HEK293 (cell line): ENCODE measurements at regions not wholly inside any gene's neighbourhood (a gene's known extent, or its start where the extent isn't known, plus 50 kb on each side); places are given as distances from the start of the nearest gene placed in this dataset.

Experiments used
- CTCF ChIA-PET: fragments of 350-600 bp; formaldehyde crosslinking; extraction: SDS; loops from one replicate; lab custom pipeline; 2021; ENCODE audit warnings: antibody characterized with exemption; lab: Yijun Ruan, JAX
- POLR2A ChIA-PET: fragments of 300-600 bp; formaldehyde crosslinking; extraction: SDS; loops from one replicate; lab custom pipeline; 2020; ENCODE audit warnings: antibody characterized with exemption, inconsistent platforms; lab: Yijun Ruan, JAX
- H3K27ac ChIP-seq: fragments of 200-500 bp; sonication (Bioruptor generic); 2 replicates; pipeline ENCODE4 v1.5.1; 2014; ENCODE audit warnings: low read depth, low read length, control low read depth, inconsistent platforms; ENCODE audit errors: extremely low read depth
- H3K36me3 ChIP-seq, 2 experiments: fragments of 200-500 bp in 1 of 2; sonication (Bioruptor generic) in 1 of 2; 1 replicate in 1 of 2; 2 replicates in 1 of 2; pipeline ENCODE4 v1.5.1; 2014 to 2017; ENCODE audit warnings: inconsistent platforms in 2 of 2, low read length in 2 of 2; ENCODE audit not compliant: control insufficient read depth in 2 of 2, insufficient read depth in 1 of 2
- H3K4me1 ChIP-seq: fragments of 200-500 bp; sonication (Bioruptor generic); 2 replicates; pipeline ENCODE4 v1.5.1; 2014; ENCODE audit warnings: mild to moderate bottlenecking, low read length, inconsistent platforms; ENCODE audit not compliant: control insufficient read depth, insufficient read depth
- H3K4me3 ChIP-seq: 2 replicates; pipeline ENCODE4 v1.5.1; 2011; ENCODE audit warnings: low read depth, mild to moderate bottlenecking, control low read depth, low read length, moderate library complexity
- H3K9me3 ChIP-seq: fragments of 200-500 bp; sonication (Bioruptor generic); 2 replicates; pipeline ENCODE4 v1.5.1; 2014; ENCODE audit warnings: low read depth, low read length, inconsistent platforms; ENCODE audit not compliant: control insufficient read depth, insufficient read depth
- KLF10 ChIP-seq: fragments of 450-650 bp; IDR thresholded peaks from 2 replicates; pipeline ENCODE4 v1.5.1; 2018; ENCODE audit warnings: missing biosample characterization, mild to moderate bottlenecking, missing genetic modification characterization
- KLF9 ChIP-seq: fragments of 450-650 bp; formaldehyde crosslinking; IDR thresholded peaks from 2 replicates; pipeline ENCODE4 v1.5.1; 2016; ENCODE audit warnings: missing biosample characterization, missing genetic modification characterization, low read depth
- PRDM1 ChIP-seq: fragments of 450-650 bp; formaldehyde crosslinking; IDR thresholded peaks from 2 replicates; pipeline ENCODE4; 2016; ENCODE audit warnings: missing biosample characterization, missing genetic modification characterization
- TCF7L2 ChIP-seq: IDR thresholded peaks from 2 replicates; pipeline ENCODE4 v1.6.1; 2011; ENCODE audit warnings: low read depth, mild to moderate bottlenecking, inconsistent platforms, low read length, moderate library complexity, borderline replicate concordance
- ZEB2 ChIP-seq: fragments of 450-650 bp; formaldehyde crosslinking; IDR thresholded peaks from 2 replicates; pipeline ENCODE4 v1.5.1; 2016; ENCODE audit warnings: missing biosample characterization, missing genetic modification characterization
- ZNF202 ChIP-seq: fragments of 450-650 bp; formaldehyde crosslinking; IDR thresholded peaks from 2 replicates; pipeline ENCODE4 v1.5.1; 2016; ENCODE audit warnings: missing biosample characterization, missing genetic modification characterization, borderline replicate concordance
- ZNF211 ChIP-seq: fragments of 450-650 bp; formaldehyde crosslinking; IDR thresholded peaks from 2 replicates; pipeline ENCODE4 v1.5.1; 2016; ENCODE audit warnings: low read depth, missing biosample characterization, missing genetic modification characterization
- ZNF324 ChIP-seq: fragments of 450-650 bp; formaldehyde crosslinking; IDR thresholded peaks from 2 replicates; pipeline ENCODE4 v1.5.1; 2016; ENCODE audit warnings: missing biosample characterization, missing genetic modification characterization
- ZNF433 ChIP-seq: fragments of 450-650 bp; formaldehyde crosslinking; IDR thresholded peaks from 2 replicates; pipeline ENCODE4 v1.5.1; 2016; ENCODE audit warnings: missing biosample characterization, missing genetic modification characterization, low read depth
- ZNF514 ChIP-seq: fragments of 450-650 bp; formaldehyde crosslinking; IDR thresholded peaks from 2 replicates; pipeline ENCODE4 v1.5.1; 2016; ENCODE audit warnings: missing biosample characterization, missing genetic modification characterization
- ZNF549 ChIP-seq: fragments of 450-650 bp; IDR thresholded peaks from 2 replicates; pipeline ENCODE4 v1.5.1; 2018; ENCODE audit warnings: missing biosample characterization, missing genetic modification characterization, mild to moderate bottlenecking, inconsistent platforms, moderate library complexity
- ZNF585B ChIP-seq: fragments of 450-650 bp; formaldehyde crosslinking; IDR thresholded peaks from 2 replicates; pipeline ENCODE4 v1.5.1; 2016; ENCODE audit warnings: missing biosample characterization, missing genetic modification characterization
- ZNF677 ChIP-seq: fragments of 450-650 bp; IDR thresholded peaks from 2 replicates; pipeline ENCODE4 v1.5.0; 2018; ENCODE audit warnings: missing biosample characterization, mild to moderate bottlenecking, missing genetic modification characterization, moderate library complexity
- ZNF843 ChIP-seq: fragments of 450-650 bp; formaldehyde crosslinking; IDR thresholded peaks from 2 replicates; pipeline ENCODE4 v1.5.1; 2016; ENCODE audit warnings: missing biosample characterization, missing genetic modification characterization
- TF ChIP-seq, protein P1 (sequence below): fragments of 450-650 bp; formaldehyde crosslinking; IDR thresholded peaks from 2 replicates; pipeline ENCODE4 v1.5.1; 2016; ENCODE audit warnings: missing biosample characterization, missing genetic modification characterization, low read depth
- TF ChIP-seq, protein P2 (sequence below): fragments of 450-650 bp; formaldehyde crosslinking; IDR thresholded peaks from 2 replicates; pipeline ENCODE4 v1.5.1; 2016; ENCODE audit warnings: missing biosample characterization, missing genetic modification characterization
- TF ChIP-seq, protein P3 (sequence below): fragments of 450-650 bp; formaldehyde crosslinking; IDR thresholded peaks from 2 replicates; pipeline ENCODE4 v1.5.1; 2016; ENCODE audit warnings: missing biosample characterization, missing genetic modification characterization
- TF ChIP-seq, protein P4 (sequence below): fragments of 450-650 bp; formaldehyde crosslinking; IDR thresholded peaks from 2 replicates; pipeline ENCODE4 v1.5.0; 2017; ENCODE audit warnings: missing biosample characterization, missing genetic modification characterization, borderline replicate concordance

DNA sequence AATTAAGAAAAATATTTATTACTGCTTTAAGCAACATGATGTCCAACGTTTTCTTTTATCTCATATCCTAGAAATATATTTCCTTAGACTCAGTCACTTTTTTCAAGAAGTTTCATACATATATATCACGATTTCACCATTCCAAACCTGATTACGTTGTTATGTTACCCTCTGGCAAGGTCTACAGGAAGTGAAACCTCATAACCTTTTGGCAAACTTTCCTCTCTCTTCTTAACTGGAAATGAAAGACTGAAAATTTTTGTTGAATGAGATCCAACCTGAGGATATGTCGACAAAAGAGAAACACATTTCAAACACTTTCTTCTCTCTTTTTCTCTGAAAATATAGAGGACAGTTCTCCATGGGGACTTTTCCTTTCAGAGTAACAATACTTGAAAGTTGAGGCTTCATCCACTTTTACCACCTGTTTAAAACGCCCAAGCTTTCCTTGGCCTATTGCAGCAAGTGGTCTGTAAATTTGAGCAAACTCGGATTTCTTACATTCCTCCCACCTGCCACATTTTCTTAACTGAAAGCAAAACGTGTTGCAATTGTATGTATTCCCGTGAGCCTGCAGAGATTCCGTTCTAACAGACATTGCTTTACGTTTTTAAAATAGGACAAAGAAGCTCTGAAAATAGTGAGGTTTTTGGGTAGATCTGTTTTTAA, 298.1 kb downstream of the CETN3 start:
- POLR2A ChIA-PET = no interaction called here

DNA sequence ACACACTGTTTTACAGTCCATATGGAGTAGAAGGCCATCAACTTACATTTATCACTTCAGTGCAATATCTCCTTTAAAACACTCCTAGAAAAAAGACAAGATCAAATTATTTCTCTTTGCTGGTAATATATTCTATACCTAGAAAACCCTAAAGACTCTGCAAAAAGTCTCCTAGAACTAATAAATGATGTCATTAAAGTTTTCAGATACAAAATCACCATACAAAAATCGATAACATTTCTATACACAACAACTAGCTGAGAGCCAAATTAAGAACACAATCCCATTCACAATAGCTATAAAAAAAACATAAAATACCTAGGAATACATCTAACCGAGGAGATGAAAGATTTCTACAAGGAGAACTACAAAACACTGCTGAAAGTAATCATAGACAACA, 300.3 kb downstream of the CETN3 start:
- Histone ChIP-seq H3K27ac (no peak overlapping the region), H3K36me3 (no peaks in the 10 kb centered on the region), H3K4me3 (no peak overlapping the region), H3K9me3 (no peaks in the 10 kb centered on the region), H3K4me1 (no peaks in the 10 kb centered on the region)
- TF ChIP-seq ZNF514 = no peak
- TF ChIP-seq, protein P1, sequence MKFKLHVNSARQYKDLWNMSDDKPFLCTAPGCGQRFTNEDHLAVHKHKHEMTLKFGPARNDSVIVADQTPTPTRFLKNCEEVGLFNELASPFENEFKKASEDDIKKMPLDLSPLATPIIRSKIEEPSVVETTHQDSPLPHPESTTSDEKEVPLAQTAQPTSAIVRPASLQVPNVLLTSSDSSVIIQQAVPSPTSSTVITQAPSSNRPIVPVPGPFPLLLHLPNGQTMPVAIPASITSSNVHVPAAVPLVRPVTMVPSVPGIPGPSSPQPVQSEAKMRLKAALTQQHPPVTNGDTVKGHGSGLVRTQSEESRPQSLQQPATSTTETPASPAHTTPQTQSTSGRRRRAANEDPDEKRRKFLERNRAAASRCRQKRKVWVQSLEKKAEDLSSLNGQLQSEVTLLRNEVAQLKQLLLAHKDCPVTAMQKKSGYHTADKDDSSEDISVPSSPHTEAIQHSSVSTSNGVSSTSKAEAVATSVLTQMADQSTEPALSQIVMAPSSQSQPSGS = peak; percentile 67
- ChIA-PET POLR2A (no interaction called here), CTCF (interaction anchor here (0.6 to 0.8 kb wide), 2 partner anchors 421 to 1380 kb away, joined by 3 read pairs; no protein-coding TSS in a partner anchor)

More for the DNA sequence above, 298.1 kb downstream of the CETN3 start:
- no peak overlapping the region for H3K27ac ChIP-seq
- H3K4me1 ChIP-seq = no peaks in the 10 kb centered on the region
- H3K9me3 ChIP-seq = no peaks in the 10 kb centered on the region
- no peak for TF ChIP-seq PRDM1 (tag by site-specific recombination)
- TF ChIP-seq ZNF324 (tag by site-specific recombination) = no peak
- TF ChIP-seq ZEB2 = no peak
- TF ChIP-seq ZNF202 (tag by site-specific recombination) = no peak
- no peak for TF ChIP-seq ZNF549
- TF ChIP-seq, protein P2, sequence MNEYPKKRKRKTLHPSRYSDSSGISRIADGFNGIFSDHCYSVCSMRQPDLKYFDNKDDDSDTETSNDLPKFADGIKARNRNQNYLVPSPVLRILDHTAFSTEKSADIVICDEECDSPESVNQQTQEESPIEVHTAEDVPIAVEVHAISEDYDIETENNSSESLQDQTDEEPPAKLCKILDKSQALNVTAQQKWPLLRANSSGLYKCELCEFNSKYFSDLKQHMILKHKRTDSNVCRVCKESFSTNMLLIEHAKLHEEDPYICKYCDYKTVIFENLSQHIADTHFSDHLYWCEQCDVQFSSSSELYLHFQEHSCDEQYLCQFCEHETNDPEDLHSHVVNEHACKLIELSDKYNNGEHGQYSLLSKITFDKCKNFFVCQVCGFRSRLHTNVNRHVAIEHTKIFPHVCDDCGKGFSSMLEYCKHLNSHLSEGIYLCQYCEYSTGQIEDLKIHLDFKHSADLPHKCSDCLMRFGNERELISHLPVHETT (tag by site-specific recombination) = no peak
- TF ChIP-seq, protein P3, sequence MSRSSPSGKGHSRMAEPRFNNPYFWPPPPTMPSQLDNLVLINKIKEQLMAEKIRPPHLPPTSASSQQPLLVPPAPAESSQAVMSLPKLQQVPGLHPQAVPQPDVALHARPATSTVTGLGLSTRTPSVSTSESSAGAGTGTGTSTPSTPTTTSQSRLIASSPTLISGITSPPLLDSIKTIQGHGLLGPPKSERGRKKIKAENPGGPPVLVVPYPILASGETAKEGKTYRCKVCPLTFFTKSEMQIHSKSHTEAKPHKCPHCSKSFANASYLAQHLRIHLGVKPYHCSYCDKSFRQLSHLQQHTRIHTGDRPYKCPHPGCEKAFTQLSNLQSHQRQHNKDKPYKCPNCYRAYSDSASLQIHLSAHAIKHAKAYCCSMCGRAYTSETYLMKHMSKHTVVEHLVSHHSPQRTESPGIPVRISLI (tag by site-specific recombination) = no peak
- no peak for TF ChIP-seq KLF9 (tag by site-specific recombination)
- TF ChIP-seq, protein P4, sequence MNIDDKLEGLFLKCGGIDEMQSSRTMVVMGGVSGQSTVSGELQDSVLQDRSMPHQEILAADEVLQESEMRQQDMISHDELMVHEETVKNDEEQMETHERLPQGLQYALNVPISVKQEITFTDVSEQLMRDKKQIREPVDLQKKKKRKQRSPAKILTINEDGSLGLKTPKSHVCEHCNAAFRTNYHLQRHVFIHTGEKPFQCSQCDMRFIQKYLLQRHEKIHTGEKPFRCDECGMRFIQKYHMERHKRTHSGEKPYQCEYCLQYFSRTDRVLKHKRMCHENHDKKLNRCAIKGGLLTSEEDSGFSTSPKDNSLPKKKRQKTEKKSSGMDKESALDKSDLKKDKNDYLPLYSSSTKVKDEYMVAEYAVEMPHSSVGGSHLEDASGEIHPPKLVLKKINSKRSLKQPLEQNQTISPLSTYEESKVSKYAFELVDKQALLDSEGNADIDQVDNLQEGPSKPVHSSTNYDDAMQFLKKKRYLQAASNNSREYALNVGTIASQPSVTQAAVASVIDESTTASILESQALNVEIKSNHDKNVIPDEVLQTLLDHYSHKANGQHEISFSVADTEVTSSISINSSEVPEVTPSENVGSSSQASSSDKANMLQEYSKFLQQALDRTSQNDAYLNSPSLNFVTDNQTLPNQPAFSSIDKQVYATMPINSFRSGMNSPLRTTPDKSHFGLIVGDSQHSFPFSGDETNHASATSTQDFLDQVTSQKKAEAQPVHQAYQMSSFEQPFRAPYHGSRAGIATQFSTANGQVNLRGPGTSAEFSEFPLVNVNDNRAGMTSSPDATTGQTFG = no peak
- TF ChIP-seq ZNF211 (tag by site-specific recombination) = no peak
- no peak for TF ChIP-seq ZNF433
- TF ChIP-seq ZNF677 (tag by site-specific recombination) = no peak
- no peak for TF ChIP-seq ZNF585B (tag by site-specific recombination)
- no peak for TF ChIP-seq TCF7L2
- no peak for TF ChIP-seq KLF10 (tag by site-specific recombination)
- TF ChIP-seq ZNF843 (tag by site-specific recombination) = no peak
- H3K4me3 ChIP-seq = no peak overlapping the region
- H3K36me3 ChIP-seq = no peaks in the 10 kb centered on the region
- CTCF ChIA-PET = no interaction called here
